Stomach (tissue), 8 donors: ENCODE measurements at regions not wholly inside any gene's neighbourhood (a gene's known extent, or its start where the extent isn't known, plus 50 kb on each side); places are given as distances from the start of the nearest gene placed in this dataset.

Experiments
- DNase-seq, 2 donors: peaks; one replicate each; pipeline versions ENCODE4 v3.0.0 to v3.0.0-alpha.2; 2013 to 2019
- H3K27ac ChIP-seq, 5 donors: fragments of 200-600 bp in 4 of 5; sonication (generic) in 4 of 5; one replicate each; pipeline ENCODE4 v1.5.1; 2013 to 2019; ENCODE audit warnings: mild to moderate bottlenecking in 1 of 5, moderate library complexity in 1 of 5
- H3K27me3 ChIP-seq, 3 donors: fragments of 200-600 bp; sonication (generic); one replicate each; pipeline ENCODE4 v1.5.1; 2017 to 2019; ENCODE audit warnings: mixed run types in 1 of 3
- H3K36me3 ChIP-seq, 4 donors: fragments of 200-600 bp; sonication (generic); 1 replicate in 3 of 4; 2 replicates in 1 of 4; pipeline ENCODE4 v1.5.1; 2016 to 2019
- H3K4me1 ChIP-seq, 4 donors: fragments of 200-600 bp; sonication (generic); one replicate each; pipeline ENCODE4 v1.5.1; 2016 to 2019
- H3K4me3 ChIP-seq, 4 donors: fragments of 200-600 bp; sonication (generic) in 3 of 4; one replicate each; pipeline ENCODE4 v1.5.1; 2016 to 2019; ENCODE audit warnings: mild to moderate bottlenecking in 1 of 4
- H3K9me3 ChIP-seq, 4 donors: fragments of 200-600 bp; sonication (generic); one replicate each; pipeline ENCODE4 v1.5.1; 2016 to 2019
- EP300 ChIP-seq: sonication (generic); formaldehyde crosslinking; IDR thresholded peaks from one replicate; pipeline ENCODE4 v1.6.1; 2017; ENCODE audit warnings: antibody characterized with exemption
- POLR2A ChIP-seq, 4 donors: fragments of 450-650 bp; IDR thresholded peaks; one replicate each; pipeline ENCODE4 v1.6.1; 2016; ENCODE audit warnings: antibody characterized with exemption in 4 of 4, control low read depth in 2 of 4, mild to moderate bottlenecking in 1 of 4, moderate library complexity in 1 of 4
- POLR2AphosphoS5 ChIP-seq, 3 donors: sonication (generic); formaldehyde crosslinking; IDR thresholded peaks; one replicate each; pipeline ENCODE4 v1.6.1; 2016; ENCODE audit warnings: antibody characterized with exemption in 3 of 3
- WGBS, 5 donors: extraction: QIAGEN DNeasy Blood & Tissue Kit in 3 of 5; methylation state at CpG; one replicate each; pipeline versions ENCODE4 v1.1.5 to v1.1.7; 2013 to 2018; 5-methylcytosine and 5-hydroxymethylcytosine counted together
- intact Hi-C: fragments of 100-400 bp; cut with DNase I; formaldehyde crosslinking; loops from one replicate; pipeline ENCODE4 v1.15.1; 2023; ENCODE audit warnings: low total_unique reads
- TF ChIP-seq, protein P1 (sequence below), 7 experiments: fragments of 450-650 bp in 4 of 7; fragments of 200-600 bp in 3 of 7; sonication (generic) in 3 of 7; IDR thresholded peaks; one replicate each; pipeline ENCODE4 v1.5.1; 2016 to 2019; ENCODE audit warnings: antibody characterized with exemption in 7 of 7, control low read depth in 2 of 7, mild to moderate bottlenecking in 1 of 7
- donor health status: healthy with polysubstance abuse.
- donor health status: Bipolar disorder and iron deficiency.
- donor health status: healthy.

DNA sequence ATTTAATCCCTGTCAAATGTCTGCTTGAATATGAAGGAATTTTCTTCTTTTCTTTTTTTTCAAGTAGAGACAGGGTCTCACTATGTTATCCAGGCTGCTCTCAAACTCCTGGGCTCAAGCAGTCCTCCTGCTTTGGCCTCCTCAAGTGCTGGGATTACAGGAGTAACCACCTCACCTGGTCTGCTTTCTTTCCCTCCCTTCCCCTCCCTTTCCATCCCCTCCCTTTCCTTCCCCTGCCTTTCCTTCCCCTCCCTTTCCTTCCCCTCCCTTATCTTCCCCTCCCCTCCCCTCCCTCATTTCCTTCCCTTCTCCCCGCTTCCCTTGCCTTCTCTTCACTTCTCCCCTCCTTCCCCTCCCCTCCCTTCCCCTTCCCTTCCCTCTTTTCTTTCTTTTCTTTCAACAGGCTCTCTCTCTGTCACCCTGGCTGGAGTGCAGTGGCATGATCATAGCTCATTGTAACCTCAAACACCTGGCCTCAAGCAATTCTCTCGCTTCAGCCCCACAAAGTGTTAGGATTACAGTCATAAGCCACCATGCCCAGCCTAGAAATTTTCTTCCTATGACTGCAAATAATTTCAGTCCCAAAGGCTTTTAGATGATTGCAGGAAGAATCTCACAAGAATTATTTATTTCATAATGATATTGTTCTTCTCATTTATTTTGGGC, 168.9 kb downstream of the AASDH start:
- DNase-seq = no peak
- Histone ChIP-seq H3K36me3 (no peaks in the 10 kb centered on the region), H3K4me3 (no peak overlapping the region), H3K4me1 (peaks cover 0 to 7% (median 0%) of the 10 kb centered on the region in 4 donors), H3K9me3 (no peaks in the 10 kb centered on the region), H3K27ac (no peak overlapping the region), H3K27me3 (no peaks in the 10 kb centered on the region)
- WGBS, 5 donors = 75 to 92% (median 78%) methylated on average over 2 of the region's 2 CpGs
- TF ChIP-seq POLR2A (IDR thresholded peaks at IDR 0.05) (no peak), POLR2AphosphoS5 (IDR thresholded peaks at IDR 0.05) (no peak), EP300 (no peak)
- TF ChIP-seq, protein P1, sequence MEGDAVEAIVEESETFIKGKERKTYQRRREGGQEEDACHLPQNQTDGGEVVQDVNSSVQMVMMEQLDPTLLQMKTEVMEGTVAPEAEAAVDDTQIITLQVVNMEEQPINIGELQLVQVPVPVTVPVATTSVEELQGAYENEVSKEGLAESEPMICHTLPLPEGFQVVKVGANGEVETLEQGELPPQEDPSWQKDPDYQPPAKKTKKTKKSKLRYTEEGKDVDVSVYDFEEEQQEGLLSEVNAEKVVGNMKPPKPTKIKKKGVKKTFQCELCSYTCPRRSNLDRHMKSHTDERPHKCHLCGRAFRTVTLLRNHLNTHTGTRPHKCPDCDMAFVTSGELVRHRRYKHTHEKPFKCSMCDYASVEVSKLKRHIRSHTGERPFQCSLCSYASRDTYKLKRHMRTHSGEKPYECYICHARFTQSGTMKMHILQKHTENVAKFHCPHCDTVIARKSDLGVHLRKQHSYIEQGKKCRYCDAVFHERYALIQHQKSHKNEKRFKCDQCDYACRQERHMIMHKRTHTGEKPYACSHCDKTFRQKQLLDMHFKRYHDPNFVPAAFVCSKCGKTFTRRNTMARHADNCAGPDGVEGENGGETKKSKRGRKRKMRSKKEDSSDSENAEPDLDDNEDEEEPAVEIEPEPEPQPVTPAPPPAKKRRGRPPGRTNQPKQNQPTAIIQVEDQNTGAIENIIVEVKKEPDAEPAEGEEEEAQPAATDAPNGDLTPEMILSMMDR (IDR thresholded peaks at IDR 0.05) = no peak
- intact Hi-C loops = no loop called here

DNA sequence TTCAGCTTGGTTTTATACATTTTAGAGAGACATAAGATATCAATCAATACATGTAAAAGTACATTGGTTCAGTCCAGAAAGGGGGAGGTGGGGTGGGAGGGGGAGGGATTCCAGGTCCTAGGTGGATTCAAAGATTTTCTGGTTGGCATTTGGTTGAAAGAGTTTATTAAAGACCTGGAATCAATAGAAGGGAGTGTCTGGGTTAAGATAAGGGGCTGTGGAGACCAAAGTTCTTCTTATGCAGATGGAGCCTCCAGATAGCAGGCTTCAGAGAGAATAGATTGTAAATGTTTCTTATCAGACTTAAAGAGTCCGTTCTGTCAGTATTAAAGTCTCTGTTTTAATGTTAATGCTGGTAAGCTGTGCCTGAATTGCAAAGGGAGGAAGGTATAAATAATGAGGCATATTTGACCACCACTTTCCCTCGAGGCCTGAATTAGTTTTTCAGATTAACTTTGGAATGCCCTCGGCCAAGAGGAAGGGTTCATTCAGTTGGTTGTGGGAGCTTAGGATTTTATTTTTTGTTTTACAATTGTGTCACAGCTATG, 169.9 kb downstream of the AASDH start:
- DNase-seq = no peak
- Histone ChIP-seq H3K27ac (no peak overlapping the region), H3K9me3 (no peaks in the 10 kb centered on the region), H3K27me3 (no peaks in the 10 kb centered on the region), H3K4me1 (peaks cover 0 to 7% (median 0%) of the 10 kb centered on the region in 4 donors), H3K4me3 (no peak overlapping the region), H3K36me3 (no peaks in the 10 kb centered on the region)
- TF ChIP-seq POLR2A (IDR thresholded peaks at IDR 0.05) (no peak), EP300 (no peak), POLR2AphosphoS5 (IDR thresholded peaks at IDR 0.05) (no peak)
- TF ChIP-seq, protein P1 (IDR thresholded peaks at IDR 0.05) = no peak
- intact Hi-C loops = no loop called here
- 26 to 52% (median 35%) methylated on average over 3 of the region's 3 CpGs for WGBS, 5 donors

DNA sequence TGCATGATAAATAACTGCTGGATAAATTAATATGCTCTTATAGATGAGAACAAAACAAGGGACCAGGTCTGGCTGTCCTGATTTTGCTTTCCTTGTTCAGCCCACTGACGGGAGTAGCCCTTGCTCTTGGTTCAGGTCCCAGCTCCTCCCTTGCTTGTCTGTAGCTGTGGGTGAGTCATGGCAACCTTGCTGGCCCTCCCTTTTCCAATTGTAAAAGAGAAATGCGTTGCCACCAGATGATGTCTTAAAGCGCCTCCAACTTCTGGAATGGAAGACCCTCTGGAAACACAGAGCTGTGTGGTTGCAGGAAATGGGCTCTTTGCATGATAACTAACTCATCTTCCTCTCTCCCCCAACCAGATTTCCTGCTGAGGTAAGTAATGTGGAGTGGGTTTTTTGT, 171.4 kb downstream of the AASDH start:
- Histone ChIP-seq H3K4me1 (peaks cover 0 to 7% (median 0%) of the 10 kb centered on the region in 4 donors), H3K9me3 (peaks cover 0 to 10% (median 8%) of the 10 kb centered on the region in 4 donors), H3K36me3 (no peaks in the 10 kb centered on the region), H3K27ac (no peak overlapping the region), H3K27me3 (no peaks in the 10 kb centered on the region), H3K4me3 (no peak overlapping the region)
- 26 to 46% (median 37%) methylated on average over 3 of the region's 3 CpGs for WGBS, 5 donors
- TF ChIP-seq EP300 = no peak
- TF ChIP-seq POLR2A (IDR thresholded peaks at IDR 0.05) = no peak
- TF ChIP-seq, protein P1 (IDR thresholded peaks at IDR 0.05) = no peak
- no peak for TF ChIP-seq POLR2AphosphoS5 (IDR thresholded peaks at IDR 0.05)
- peak; percentile 47 to 70 for DNase-seq
- intact Hi-C loops = no loop called here

DNA sequence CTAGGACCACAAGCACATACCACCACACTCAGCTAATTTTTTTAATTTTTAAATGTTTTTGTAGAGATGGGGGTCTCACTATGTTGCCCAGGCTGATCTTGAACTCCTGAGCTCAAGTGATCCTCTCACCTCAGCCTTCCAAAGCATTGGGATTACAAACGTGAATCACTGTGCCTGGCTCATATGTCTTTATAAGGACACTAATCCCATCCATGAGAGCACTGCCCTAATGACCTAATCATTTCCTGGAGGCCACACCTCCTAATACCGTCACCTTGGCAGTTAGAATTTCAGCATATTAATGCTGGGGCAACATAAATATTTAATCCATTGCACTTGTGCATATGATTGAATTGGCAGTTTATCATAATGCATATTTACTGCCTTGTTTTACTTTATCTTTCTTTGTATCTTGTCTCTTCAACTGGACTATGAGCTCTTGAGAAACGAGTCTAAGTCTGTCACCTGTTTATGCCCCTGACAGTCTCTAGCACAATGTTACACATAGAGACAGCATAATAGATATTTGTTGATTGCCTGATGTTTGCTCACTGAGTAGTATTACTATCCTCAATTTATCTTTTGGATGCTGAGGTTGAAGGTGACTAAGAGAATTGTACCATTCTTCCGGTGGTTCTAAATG, 172.0 kb downstream of the AASDH start:
- Histone ChIP-seq H3K27me3 (no peaks in the 10 kb centered on the region), H3K4me3 (no peak overlapping the region), H3K27ac (no peak overlapping the region), H3K4me1 (peaks cover 0 to 7% (median 0%) of the 10 kb centered on the region in 4 donors), H3K36me3 (no peaks in the 10 kb centered on the region), H3K9me3 (peaks cover 0 to 10% (median 8%) of the 10 kb centered on the region in 4 donors)
- intact Hi-C loops = no loop called here
- TF ChIP-seq, protein P1 (IDR thresholded peaks at IDR 0.05) = no peak
- no peak for TF ChIP-seq POLR2AphosphoS5 (IDR thresholded peaks at IDR 0.05)
- no peak for TF ChIP-seq EP300
- no peak for TF ChIP-seq POLR2A (IDR thresholded peaks at IDR 0.05)
- WGBS, 5 donors = 48 to 60% (median 54%) methylated on average over 4 of the region's 4 CpGs
- DNase-seq = peak in 1 of 2 donors; percentile 36
